Sigmoid colon (tissue), 6 donors: ENCODE measurements at regions not wholly inside any gene's neighbourhood (a gene's known extent, or its start where the extent isn't known, plus 50 kb on each side); places are given as distances from the start of the nearest gene placed in this dataset.

Experiments used
- DNase-seq: peaks from one replicate; pipeline ENCODE4 v3.0.0-alpha.2; 2019
- H3K27ac ChIP-seq, 4 donors: fragments of 200-600 bp; sonication (generic); one replicate each; pipeline ENCODE4 v1.5.1; 2016 to 2019; ENCODE audit warnings: mild to moderate bottlenecking in 1 of 4
- H3K27me3 ChIP-seq, 3 donors: fragments of 200-600 bp; sonication (generic); one replicate each; pipeline ENCODE4 v1.5.1; 2019; ENCODE audit warnings: mild to moderate bottlenecking in 1 of 3
- H3K36me3 ChIP-seq, 4 donors: fragments of 200-600 bp; sonication (generic); one replicate each; pipeline ENCODE4 v1.5.1; 2016 to 2019
- H3K4me1 ChIP-seq, 4 donors: fragments of 200-600 bp; sonication (generic); one replicate each; pipeline ENCODE4 v1.5.1; 2017 to 2019
- H3K4me3 ChIP-seq, 4 donors: fragments of 200-600 bp; sonication (generic); one replicate each; pipeline ENCODE4 v1.5.1; 2017 to 2019; ENCODE audit warnings: mild to moderate bottlenecking in 2 of 4, moderate library complexity in 1 of 4
- H3K9me3 ChIP-seq, 4 donors: fragments of 200-600 bp in 3 of 4; sonication (generic) in 3 of 4; one replicate each; pipeline versions ENCODE4 v1.5.1 to v1.6.1; 2013 to 2019
- EP300 ChIP-seq, 4 donors: sonication (generic); formaldehyde crosslinking; IDR thresholded peaks; one replicate each; pipeline ENCODE4 v1.6.1; 2017; ENCODE audit warnings: antibody characterized with exemption in 4 of 4
- POLR2A ChIP-seq, 2 donors: fragments of 450-650 bp; IDR thresholded peaks; one replicate each; pipeline ENCODE4 v1.6.1; 2016; ENCODE audit warnings: antibody characterized with exemption in 2 of 2, mild to moderate bottlenecking in 2 of 2, moderate library complexity in 2 of 2
- POLR2AphosphoS5 ChIP-seq, 4 donors: sonication (generic); formaldehyde crosslinking; IDR thresholded peaks; one replicate each; pipeline ENCODE4 v1.6.1; 2017; ENCODE audit warnings: antibody characterized with exemption in 4 of 4
- WGBS, 2 donors: extraction: QIAGEN DNeasy Blood & Tissue Kit; methylation state at CpG; one replicate each; pipeline ENCODE4 v1.1.7; 2013; 5-methylcytosine and 5-hydroxymethylcytosine counted together
- intact Hi-C: fragments of 100-400 bp; cut with DNase I; formaldehyde crosslinking; loops from one replicate; pipeline ENCODE4 v1.15.1; 2023
- TF ChIP-seq, protein P1 (sequence below), 4 experiments: fragments of 450-650 bp in 3 of 4; fragments of 200-600 bp in 1 of 4; IDR thresholded peaks; one replicate each; pipeline ENCODE4 v1.5.1; 2016 to 2019; ENCODE audit warnings: antibody characterized with exemption in 4 of 4, mild to moderate bottlenecking in 3 of 4, moderate library complexity in 2 of 4
- donor health status: healthy with polysubstance abuse.
- donor health status: healthy.

DNA sequence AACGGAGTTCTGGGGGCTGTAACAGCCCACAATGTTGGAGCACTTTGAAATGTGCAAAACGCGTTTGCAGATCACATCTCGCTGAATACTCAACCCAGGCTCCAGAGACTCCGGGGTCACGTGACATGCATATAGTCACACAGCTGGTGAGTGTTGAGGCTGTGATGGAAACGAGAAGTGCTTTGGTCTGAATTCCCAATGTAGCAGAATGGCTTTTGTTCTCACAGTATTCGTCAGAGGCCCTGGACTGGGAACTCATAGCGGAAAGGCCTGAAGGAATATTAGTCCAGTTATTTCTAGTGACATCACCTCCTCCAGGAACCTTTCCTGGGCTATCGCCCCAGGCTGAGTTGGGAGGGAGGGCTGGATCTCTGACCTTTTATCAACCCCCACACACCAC is 95.8 kb upstream of the CRHR1 start:
- Histone ChIP-seq H3K27ac (no peak overlapping the region), H3K4me3 (no peak overlapping the region), H3K27me3 (peaks cover 0 to 30% (median 0%) of the 10 kb centered on the region in 3 donors), H3K9me3 (no peaks in the 10 kb centered on the region), H3K4me1 (no peaks in the 10 kb centered on the region), H3K36me3 (no peaks in the 10 kb centered on the region)
- TF ChIP-seq POLR2AphosphoS5 (IDR thresholded peaks at IDR 0.05): no peak
- DNase-seq: peak; percentile 14
- intact Hi-C loops: no loop called here
- 67 to 75% methylated on average over 10 of the region's 10 CpGs for WGBS, 2 donors

DNA sequence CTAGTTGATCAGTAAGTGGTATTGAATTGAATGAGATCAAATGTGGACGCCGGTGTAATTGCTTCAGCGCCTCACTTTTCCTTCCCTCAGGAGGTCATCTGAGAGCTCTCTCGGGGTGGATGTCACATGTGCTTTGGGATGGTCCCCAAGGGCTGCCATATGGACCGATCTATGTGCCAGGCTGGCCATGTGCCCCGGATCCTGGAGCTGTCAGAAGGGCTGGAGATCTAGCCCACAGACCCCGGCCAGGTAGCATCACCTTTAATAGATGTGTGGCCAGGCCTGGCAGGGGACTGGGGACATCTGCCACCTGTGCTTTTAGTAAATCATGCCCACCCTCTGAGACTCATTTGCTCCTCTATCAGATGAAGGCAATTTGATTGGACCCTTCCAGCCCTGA is 95.3 kb upstream of the CRHR1 start:
- DNase-seq: no peak
- Histone ChIP-seq H3K9me3 (no peaks in the 10 kb centered on the region), H3K36me3 (no peaks in the 10 kb centered on the region), H3K27me3 (peaks cover 0 to 30% (median 0%) of the 10 kb centered on the region in 3 donors), H3K4me3 (no peak overlapping the region), H3K4me1 (no peaks in the 10 kb centered on the region), H3K27ac (no peak overlapping the region)
- TF ChIP-seq EP300 (IDR thresholded peaks at IDR 0.05): no peak
- no peak for TF ChIP-seq POLR2AphosphoS5 (IDR thresholded peaks at IDR 0.05)
- intact Hi-C loops: no loop called here
- 87% methylated on average over 7 of the region's 7 CpGs for WGBS, 2 donors

DNA sequence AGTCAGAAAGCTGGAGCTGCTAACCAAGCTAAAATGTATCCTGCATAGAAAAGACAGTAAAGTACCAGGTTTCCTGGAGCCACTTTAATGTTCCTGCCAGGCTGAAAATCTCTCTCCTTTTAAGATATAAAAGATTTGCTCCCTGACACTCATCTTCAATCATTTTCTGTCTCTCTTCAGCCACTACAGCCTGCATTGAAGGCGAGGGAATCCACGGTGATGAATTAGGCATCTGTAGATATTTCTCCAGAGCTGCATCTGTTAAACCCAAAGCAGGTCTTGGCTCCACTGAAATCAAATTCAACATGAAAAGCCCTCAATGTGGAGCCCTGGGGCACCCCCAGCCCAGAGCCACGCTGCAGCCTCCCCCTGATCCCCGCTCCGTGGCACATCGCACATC is 94.7 kb upstream of the CRHR1 start:
- no peaks in the 10 kb centered on the region for H3K9me3 ChIP-seq
- TF ChIP-seq EP300 (IDR thresholded peaks at IDR 0.05): no peak
- no peak for TF ChIP-seq POLR2AphosphoS5 (IDR thresholded peaks at IDR 0.05)
- no peaks in the 10 kb centered on the region for H3K4me1 ChIP-seq
- DNase-seq: no peak
- peaks cover 0 to 30% (median 0%) of the 10 kb centered on the region in 3 donors for H3K27me3 ChIP-seq
- intact Hi-C loops: no loop called here
- H3K4me3 ChIP-seq: no peak overlapping the region
- no peaks in the 10 kb centered on the region for H3K36me3 ChIP-seq
- no peak overlapping the region for H3K27ac ChIP-seq
- 79 to 91% methylated on average over 6 of the region's 6 CpGs for WGBS, 2 donors

DNA sequence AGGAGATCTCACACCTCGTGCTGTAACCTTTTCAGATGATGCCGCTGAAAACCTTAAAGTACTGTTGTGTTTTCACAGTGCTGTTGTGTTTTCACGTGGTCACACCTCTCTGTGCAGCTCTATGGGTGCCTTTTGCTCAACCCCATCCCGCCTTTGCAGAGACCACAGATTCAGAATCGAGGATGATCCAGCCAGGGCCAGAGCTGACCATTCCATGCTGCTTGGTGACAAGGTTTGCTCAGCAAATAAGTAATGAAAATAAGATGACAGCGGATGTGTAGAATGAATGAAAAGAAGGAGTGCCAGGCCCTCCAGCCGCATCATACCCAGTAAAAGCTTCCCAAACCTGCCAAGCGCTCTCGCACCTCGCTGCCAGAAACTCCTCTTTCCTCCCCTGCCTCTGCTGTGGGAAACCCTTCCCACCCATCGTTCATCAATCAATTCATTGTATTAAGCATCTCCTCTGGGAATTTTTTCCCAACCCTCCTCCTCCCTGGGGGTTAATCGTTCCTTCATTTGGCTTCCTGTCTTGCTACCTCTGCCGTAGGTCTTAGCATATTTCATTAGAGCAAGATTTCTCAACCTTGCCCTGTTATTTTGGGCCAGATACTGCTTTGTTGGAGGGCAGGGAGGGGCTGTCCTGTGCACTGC is 93.4 kb upstream of the CRHR1 start:
- WGBS, 2 donors: 58 to 61% methylated on average over 13 of the region's 13 CpGs
- Histone ChIP-seq H3K36me3 (no peaks in the 10 kb centered on the region), H3K27ac (no peak overlapping the region), H3K4me3 (no peak overlapping the region), H3K4me1 (no peaks in the 10 kb centered on the region), H3K27me3 (peaks cover 0 to 36% (median 0%) of the 10 kb centered on the region in 3 donors), H3K9me3 (no peaks in the 10 kb centered on the region)
- TF ChIP-seq POLR2A (IDR thresholded peaks at IDR 0.05): no peak
- TF ChIP-seq POLR2AphosphoS5 (IDR thresholded peaks at IDR 0.05): no peak
- TF ChIP-seq, protein P1, sequence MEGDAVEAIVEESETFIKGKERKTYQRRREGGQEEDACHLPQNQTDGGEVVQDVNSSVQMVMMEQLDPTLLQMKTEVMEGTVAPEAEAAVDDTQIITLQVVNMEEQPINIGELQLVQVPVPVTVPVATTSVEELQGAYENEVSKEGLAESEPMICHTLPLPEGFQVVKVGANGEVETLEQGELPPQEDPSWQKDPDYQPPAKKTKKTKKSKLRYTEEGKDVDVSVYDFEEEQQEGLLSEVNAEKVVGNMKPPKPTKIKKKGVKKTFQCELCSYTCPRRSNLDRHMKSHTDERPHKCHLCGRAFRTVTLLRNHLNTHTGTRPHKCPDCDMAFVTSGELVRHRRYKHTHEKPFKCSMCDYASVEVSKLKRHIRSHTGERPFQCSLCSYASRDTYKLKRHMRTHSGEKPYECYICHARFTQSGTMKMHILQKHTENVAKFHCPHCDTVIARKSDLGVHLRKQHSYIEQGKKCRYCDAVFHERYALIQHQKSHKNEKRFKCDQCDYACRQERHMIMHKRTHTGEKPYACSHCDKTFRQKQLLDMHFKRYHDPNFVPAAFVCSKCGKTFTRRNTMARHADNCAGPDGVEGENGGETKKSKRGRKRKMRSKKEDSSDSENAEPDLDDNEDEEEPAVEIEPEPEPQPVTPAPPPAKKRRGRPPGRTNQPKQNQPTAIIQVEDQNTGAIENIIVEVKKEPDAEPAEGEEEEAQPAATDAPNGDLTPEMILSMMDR (IDR thresholded peaks at IDR 0.05): no peak
- no peak for TF ChIP-seq EP300 (IDR thresholded peaks at IDR 0.05)
- intact Hi-C loops: no loop called here
- peak; percentile 5 for DNase-seq

DNA sequence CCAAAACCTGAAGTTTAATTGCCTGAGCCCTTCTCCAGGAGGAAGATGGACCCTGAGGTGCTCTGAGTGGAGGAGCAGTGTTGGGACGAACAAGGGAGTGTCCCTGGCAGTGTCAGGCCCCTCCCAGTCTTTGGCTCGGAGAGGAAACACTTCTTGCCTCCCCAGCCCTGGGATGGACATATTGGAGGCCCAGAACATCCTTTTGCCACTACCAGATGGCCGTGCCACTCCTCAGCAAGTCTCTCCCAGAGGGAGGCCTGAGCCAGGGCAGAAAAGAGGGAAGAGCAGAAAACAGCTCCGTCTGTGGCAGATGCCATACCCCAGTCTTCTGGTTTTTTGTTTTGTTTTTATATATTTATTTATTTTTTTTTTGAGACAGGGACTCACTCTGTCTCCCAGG is 91.5 kb upstream of the CRHR1 start:
- intact Hi-C loops: no loop called here
- 38 to 56% methylated on average over 4 of the region's 4 CpGs for WGBS, 2 donors
- no peak overlapping the region for H3K4me3 ChIP-seq

DNA sequence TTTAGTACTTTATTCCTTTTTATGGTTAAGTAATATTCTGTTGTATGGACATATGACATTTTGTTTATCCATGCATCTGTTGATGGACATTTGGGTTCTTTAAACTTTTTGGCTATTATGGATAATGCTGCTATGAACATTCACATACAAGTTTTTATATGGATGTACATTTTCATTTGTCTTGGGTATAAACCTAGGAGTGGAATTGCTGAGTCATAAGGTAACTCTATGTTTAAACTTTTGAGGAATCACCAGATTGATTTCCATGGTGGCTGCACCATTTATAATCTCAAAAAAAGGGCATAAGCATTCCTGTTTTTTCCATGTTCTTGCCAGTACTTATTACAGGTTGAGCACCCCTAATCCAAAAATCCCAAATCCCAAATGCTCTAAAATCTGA is 90.3 kb upstream of the CRHR1 start:
- Histone ChIP-seq H3K4me3 (no peak overlapping the region), H3K9me3 (no peaks in the 10 kb centered on the region), H3K4me1 (no peaks in the 10 kb centered on the region), H3K27ac (no peak overlapping the region), H3K27me3 (peaks cover 0 to 37% (median 0%) of the 10 kb centered on the region in 3 donors), H3K36me3 (no peaks in the 10 kb centered on the region)
- no peak for DNase-seq
- intact Hi-C loops: no loop called here
- TF ChIP-seq POLR2AphosphoS5 (IDR thresholded peaks at IDR 0.05): no peak

More for the DNA sequence above, 91.5 kb upstream of the CRHR1 start:
- peaks cover 0 to 37% (median 0%) of the 10 kb centered on the region in 3 donors for H3K27me3 ChIP-seq
- TF ChIP-seq EP300 (IDR thresholded peaks at IDR 0.05) (no peak), POLR2A (IDR thresholded peaks at IDR 0.05) (no peak), POLR2AphosphoS5 (IDR thresholded peaks at IDR 0.05) (no peak)
- TF ChIP-seq, protein P1 (IDR thresholded peaks at IDR 0.05): no peak
- no peak overlapping the region for H3K27ac ChIP-seq
- H3K36me3 ChIP-seq: no peaks in the 10 kb centered on the region
- peak; percentile 11 for DNase-seq
- no peaks in the 10 kb centered on the region for H3K4me1 ChIP-seq
- no peaks in the 10 kb centered on the region for H3K9me3 ChIP-seq

DNA sequence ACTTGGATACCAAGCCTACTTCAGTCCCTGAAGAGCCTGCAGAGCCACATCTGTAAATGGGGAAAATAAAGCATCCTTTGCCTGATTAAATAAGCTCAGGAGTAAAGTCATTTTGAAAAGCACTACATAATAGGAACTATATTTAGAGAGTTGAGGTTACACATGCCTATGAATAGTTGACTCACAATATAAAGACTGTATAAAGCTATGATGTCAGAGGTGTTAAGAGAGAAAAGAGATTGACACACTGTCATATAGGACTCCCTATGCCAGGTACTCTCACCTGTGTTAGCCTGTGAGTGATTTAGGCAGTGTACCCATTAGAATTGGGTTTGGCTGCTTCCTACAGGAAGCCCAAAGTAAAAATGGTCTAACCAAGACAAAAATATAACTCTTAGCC is 87.7 kb upstream of the CRHR1 start:
- Histone ChIP-seq H3K9me3 (no peaks in the 10 kb centered on the region), H3K4me3 (no peak overlapping the region), H3K27me3 (peaks cover 0 to 16% (median 0%) of the 10 kb centered on the region in 3 donors), H3K36me3 (no peaks in the 10 kb centered on the region), H3K4me1 (no peaks in the 10 kb centered on the region), H3K27ac (no peak overlapping the region)
- no peak for DNase-seq
- intact Hi-C loops: no loop called here
- TF ChIP-seq, protein P1 (IDR thresholded peaks at IDR 0.05): no peak
- TF ChIP-seq POLR2AphosphoS5 (IDR thresholded peaks at IDR 0.05) (no peak), EP300 (IDR thresholded peaks at IDR 0.05) (no peak), POLR2A (IDR thresholded peaks at IDR 0.05) (no peak)
